GM12878 (cell line): ENCODE measurements at regions not wholly inside any gene's neighbourhood (a gene's known extent, or its start where the extent isn't known, plus 50 kb on each side); places are given as distances from the start of the nearest gene placed in this dataset.

ENCODE experiments used
- CTCF ChIP-seq, 3 experiments: IDR thresholded peaks in 2 of 3; conservative IDR thresholded peaks in 1 of 3; 2 replicates each; pipeline ENCODE4 v1.5.1; 2011; ENCODE audit warnings: low read depth in 3 of 3, low read length in 3 of 3, mild to moderate bottlenecking in 3 of 3, control low read depth in 2 of 3, moderate library complexity in 2 of 3, inconsistent platforms in 1 of 3, mixed read lengths in 1 of 3; ENCODE audit not compliant: control insufficient read depth in 2 of 3, insufficient read depth in 1 of 3; ENCODE audit errors: extremely low read depth in 1 of 3
- EP300 ChIP-seq, 2 experiments: fragments of 150-350 bp in 1 of 2; IDR thresholded peaks; 2 replicates each; pipeline ENCODE4 v1.6.1; 2011 to 2012; ENCODE audit warnings: low read depth in 2 of 2, low read length in 2 of 2, borderline replicate concordance in 1 of 2, improper control_type of control experiment in 1 of 2, inconsistent platforms in 1 of 2; ENCODE audit not compliant: control insufficient read depth in 1 of 2

- no peak for TF ChIP-seq EP300 (IDR thresholded peaks at IDR 0.05; ENCODE audit: borderline replicate concordance in 1 of 2, control insufficient read depth in 1 of 2, low read depth in 2 of 2, low read length in 2 of 2)
- TF ChIP-seq CTCF (IDR thresholded peaks at IDR 0.05 in 2 of 3, conservative IDR thresholded peaks at IDR 0.05 in 1 of 3; ENCODE audit: control insufficient read depth in 2 of 3, extremely low read depth in 1 of 3, insufficient read depth in 1 of 3, low read depth in 3 of 3, low read length in 3 of 3) = no peak
These were observed 94.1 kb upstream of the BMP5 start for GRCh38 chr6:55969526-55969925.
